HCT116 (cell line): ENCODE measurements at regions not wholly inside any gene's neighbourhood (a gene's known extent, or its start where the extent isn't known, plus 50 kb on each side); places are given as distances from the start of the nearest gene placed in this dataset.

Experiments used
- ATAC-seq: fragments of 200-7000 bp; cut with Tn5 transposase; 2 replicates; pipeline ENCODE4 v1.9.1; 2020; ENCODE audit warnings: mild to moderate bottlenecking, moderate library complexity
- BruUV-seq: library from RNA; stranded (reverse); fragments of 400-500 nt; replicated peaks from 2 replicates; lab custom pipeline; 2021; lab: Mats Ljungman, UMichigan
- CTCF ChIA-PET: fragments of 300-600 bp; sonication (Branson Sonifier 250); formaldehyde crosslinking; loops from one replicate; lab custom pipeline; 2021; ENCODE audit warnings: antibody characterized with exemption; lab: Charles Lee
- POLR2A ChIA-PET: fragments of 300-600, 350-600 bp; sonication (Branson Sonifier 250); formaldehyde crosslinking; loops from one replicate; lab custom pipeline; 2021; ENCODE audit warnings: antibody characterized with exemption; lab: Charles Lee
- RAD21 ChIA-PET, 2 experiments: fragments of 300-600 bp; sonication (Branson Sonifier 250); formaldehyde crosslinking; loops; one replicate each; lab custom pipeline; 2023; ENCODE audit warnings: low total read pairs in 2 of 2; ENCODE audit not compliant: uncharacterized antibody in 2 of 2, unreplicated experiment in 2 of 2, low non-redundant PET in 1 of 2; lab: Charles Lee
- DNase-seq: peaks from one replicate; pipeline ENCODE4 v3.0.0-alpha.2; 2010; ENCODE audit warnings: low read depth, low spot score
- H2AFZ ChIP-seq: fragments of 200-600 bp; shearing (Covaris generic), sonication (generic); 2 replicates; pipeline ENCODE4 v1.6.1; 2017; ENCODE audit warnings: low read depth, mixed run types, mixed read lengths, antibody characterized with exemption, low read length; ENCODE audit not compliant: poor library complexity, severe bottlenecking
- H3K27ac ChIP-seq: 2 replicates; pipeline ENCODE4 v1.5.1; 2012; ENCODE audit warnings: low read depth, low read length
- H3K27me3 ChIP-seq: fragments of 200-600 bp; sonication (generic); 2 replicates; pipeline ENCODE4 v1.6.1; 2016; ENCODE audit warnings: mixed run types, low read length, mixed read lengths; ENCODE audit not compliant: insufficient read depth
- H3K36me3 ChIP-seq, 2 experiments: fragments of 200-500 bp in 1 of 2; fragments of 200-600 bp in 1 of 2; sonication (Bioruptor generic) in 1 of 2; sonication (generic) in 1 of 2; 2 replicates each; pipeline versions ENCODE4 v1.5.1 to v1.6.1; 2014 to 2016; ENCODE audit warnings: low read length in 2 of 2, inconsistent platforms in 1 of 2, mixed read lengths in 1 of 2, mixed run types in 1 of 2; ENCODE audit not compliant: insufficient read depth in 2 of 2, control insufficient read depth in 1 of 2
- H3K4me1 ChIP-seq, 2 experiments: fragments of 200-600 bp in 1 of 2; sonication (generic) in 1 of 2; 2 replicates each; pipeline versions ENCODE4 v1.5.1 to v1.6.1; 2012 to 2017; ENCODE audit warnings: low read length in 2 of 2, inconsistent platforms in 1 of 2, mild to moderate bottlenecking in 1 of 2, mixed read lengths in 1 of 2, mixed run types in 1 of 2, moderate library complexity in 1 of 2; ENCODE audit not compliant: insufficient read depth in 2 of 2, control insufficient read depth in 1 of 2
- H3K4me2 ChIP-seq: fragments of 200-600 bp; sonication (generic); 2 replicates; pipeline ENCODE4 v1.6.1; 2017; ENCODE audit warnings: mixed run types, low read length, mixed read lengths
- H3K4me3 ChIP-seq, 2 experiments: fragments of 200-600 bp in 1 of 2; sonication (generic) in 1 of 2; replicated peaks in 1 of 2; 2 replicates each; pipeline ENCODE4 v1.5.1; 2011 to 2016; ENCODE audit warnings: low read length in 2 of 2, control low read depth in 1 of 2, low read depth in 1 of 2, mild to moderate bottlenecking in 1 of 2, mixed read lengths in 1 of 2, mixed run types in 1 of 2
- H3K79me2 ChIP-seq: fragments of 200-600 bp; sonication (generic); 2 replicates; pipeline ENCODE4 v1.6.1; 2017; ENCODE audit warnings: mild to moderate bottlenecking, mixed run types, low read length, moderate library complexity, mixed read lengths; ENCODE audit not compliant: insufficient read depth
- H3K9ac ChIP-seq: fragments of 200-600 bp; sonication (generic); 2 replicates; pipeline ENCODE4 v1.6.1; 2016; ENCODE audit warnings: low read length, mixed read lengths
- H3K9me2 ChIP-seq: fragments of 200-600 bp; sonication (generic), shearing (Covaris generic); 2 replicates; pipeline ENCODE4 v1.6.1; 2017; ENCODE audit warnings: mixed run types, mild to moderate bottlenecking, moderate library complexity; ENCODE audit not compliant: insufficient read depth
- H3K9me3 ChIP-seq, 2 experiments: fragments of 200-500 bp in 1 of 2; fragments of 200-600 bp in 1 of 2; sonication (Bioruptor generic) in 1 of 2; sonication (generic) in 1 of 2; 2 replicates each; pipeline ENCODE4 v1.6.1; 2014 to 2017; ENCODE audit warnings: low read length in 2 of 2, mixed read lengths in 2 of 2, inconsistent platforms in 1 of 2, low read depth in 1 of 2, mild to moderate bottlenecking in 1 of 2, mixed run types in 1 of 2, moderate library complexity in 1 of 2; ENCODE audit not compliant: control insufficient read depth in 1 of 2, insufficient read depth in 1 of 2
- H4K20me1 ChIP-seq: fragments of 200-600 bp; sonication (generic), shearing (Covaris generic); 2 replicates; pipeline ENCODE4 v1.6.1; 2017; ENCODE audit warnings: mixed run types, mild to moderate bottlenecking, moderate library complexity; ENCODE audit not compliant: insufficient read depth
- CEBPB ChIP-seq: IDR thresholded peaks from 2 replicates; pipeline ENCODE4 v1.6.1; 2012; ENCODE audit warnings: low read depth
- CTCF ChIP-seq, 3 experiments: fragments of 200-600 bp in 1 of 3; sonication (generic) in 1 of 3; IDR thresholded peaks in 2 of 3; conservative IDR thresholded peaks in 1 of 3; 2 replicates each; pipeline ENCODE4 v1.5.1; 2012 to 2017; ENCODE audit warnings: low read depth in 2 of 3, low read length in 2 of 3, antibody characterized with exemption in 1 of 3, borderline replicate concordance in 1 of 3, control low read depth in 1 of 3, mild to moderate bottlenecking in 1 of 3, mixed read lengths in 1 of 3, mixed run types in 1 of 3, moderate library complexity in 1 of 3; ENCODE audit not compliant: insufficient read depth in 1 of 3
- FOSL1 ChIP-seq: IDR thresholded peaks from 2 replicates; pipeline ENCODE4 v1.6.1; 2012; ENCODE audit warnings: low read depth
- POLR2AphosphoS5 ChIP-seq: IDR thresholded peaks from 2 replicates; pipeline ENCODE4 v1.6.1; 2011; ENCODE audit warnings: mild to moderate bottlenecking, low read depth, low read length, moderate library complexity
- REST ChIP-seq: IDR thresholded peaks from 2 replicates; pipeline ENCODE4 v1.6.1; 2012; ENCODE audit warnings: low read depth
- SP1 ChIP-seq: IDR thresholded peaks from 2 replicates; pipeline ENCODE4 v1.6.1; 2012; ENCODE audit warnings: low read depth
- SRF ChIP-seq: IDR thresholded peaks from 2 replicates; pipeline ENCODE4 v1.6.1; 2012; ENCODE audit warnings: low read depth
- TCF7L2 ChIP-seq: IDR thresholded peaks from 2 replicates; pipeline ENCODE4 v1.7.0; 2011; ENCODE audit warnings: borderline replicate concordance, inconsistent platforms; ENCODE audit not compliant: insufficient read depth, insufficient read length; ENCODE audit errors: extremely low read depth
- intact Hi-C: fragments of 100-400 bp; cut with micrococcal nuclease; formaldehyde crosslinking; loops from 2 replicates; pipeline ENCODE4 v1.10.0; 2022
- TF ChIP-seq, protein P1 (sequence below): IDR thresholded peaks from 2 replicates; pipeline ENCODE4 v1.6.1; 2012
- TF ChIP-seq, protein P2 (sequence below): IDR thresholded peaks from 2 replicates; pipeline ENCODE4 v1.6.1; 2011; ENCODE audit warnings: mild to moderate bottlenecking, low read length, moderate library complexity; ENCODE audit not compliant: insufficient replicate concordance; ENCODE audit errors: extremely low read depth

GRCh38 chr14:61965030-61965745 lies 203.0 kb downstream of the SNAPC1 start:
- POLR2A ChIA-PET: no interaction called here
- RAD21 ChIA-PET: no interaction called here
- peaks cover 13% of the 10 kb centered on the region; the same call in 1 of the 2 replicates for H3K27me3 ChIP-seq
- H3K79me2 ChIP-seq: no peaks in the 10 kb centered on the region
- H2AFZ ChIP-seq: no peak overlapping the region
- H3K9ac ChIP-seq: no peak overlapping the region
- BruUV-seq: no TSS peak
- intact Hi-C loops: no loop called here
- H3K27ac ChIP-seq: no peak overlapping the region
- TF ChIP-seq, protein P1, sequence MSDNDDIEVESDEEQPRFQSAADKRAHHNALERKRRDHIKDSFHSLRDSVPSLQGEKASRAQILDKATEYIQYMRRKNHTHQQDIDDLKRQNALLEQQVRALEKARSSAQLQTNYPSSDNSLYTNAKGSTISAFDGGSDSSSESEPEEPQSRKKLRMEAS: no peak
- 0 out of 2 replicates have a peak, but pooled peaks have one; percentile 29 for TF ChIP-seq CEBPB
- CTCF ChIA-PET: interaction anchor here (0.7 kb wide), 1 partner anchor 74 kb away, joined by 3 read pairs; no protein-coding TSS in a partner anchor
- no peak overlapping the region for H3K4me2 ChIP-seq
- no peaks in the 10 kb centered on the region for H3K36me3 ChIP-seq
- H3K9me3 ChIP-seq: no peaks in the 10 kb centered on the region
- no peaks in the 10 kb centered on the region for H3K9me2 ChIP-seq
- H4K20me1 ChIP-seq: no peaks in the 10 kb centered on the region
- no peak for DNase-seq
- no peak overlapping the region for H3K4me3 ChIP-seq
- ATAC-seq: peak; percentile 46; the same call in 1 of the 2 replicates
- no peaks in the 10 kb centered on the region; a peak in 1 of 4 replicates for H3K4me1 ChIP-seq

DNA sequence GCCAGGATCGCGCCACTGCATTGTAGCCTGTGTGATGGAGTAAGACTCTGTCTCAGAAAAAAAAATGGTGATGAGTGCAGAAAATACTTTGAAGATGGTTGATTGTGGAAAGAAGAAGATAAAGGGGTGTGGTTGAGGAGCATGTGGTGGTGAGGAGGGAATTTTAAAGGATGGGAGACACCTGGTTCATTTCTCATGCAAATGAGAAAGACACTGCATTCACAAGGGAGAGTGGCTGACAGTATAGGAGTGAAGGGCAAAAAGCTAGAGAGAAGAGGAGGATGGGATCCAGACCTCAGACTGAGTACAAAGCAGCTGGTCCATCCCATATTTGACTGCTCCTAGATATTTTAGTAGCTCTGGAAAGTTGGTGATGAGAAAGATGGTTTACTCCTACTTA lies 206.0 kb downstream of the SNAPC1 start:
- no peaks in the 10 kb centered on the region for H3K9me3 ChIP-seq
- H4K20me1 ChIP-seq: no peaks in the 10 kb centered on the region
- intact Hi-C loops: no loop called here
- no TSS peak for BruUV-seq
- DNase-seq (no peak), ATAC-seq (no peak)
- no peak overlapping the region for H3K4me2 ChIP-seq
- no peaks in the 10 kb centered on the region; a peak in 1 of 4 replicates for H3K4me1 ChIP-seq
- no peaks in the 10 kb centered on the region for H3K79me2 ChIP-seq
- CTCF ChIA-PET: no interaction called here
- H3K9me2 ChIP-seq: no peaks in the 10 kb centered on the region
- H3K27me3 ChIP-seq: peaks cover 13% of the 10 kb centered on the region; the same call in 1 of the 2 replicates
- POLR2A ChIA-PET: no interaction called here
- no peak overlapping the region for H3K27ac ChIP-seq
- H2AFZ ChIP-seq: no peak overlapping the region
- no peak overlapping the region for H3K9ac ChIP-seq
- H3K4me3 ChIP-seq: no peak overlapping the region
- no peaks in the 10 kb centered on the region for H3K36me3 ChIP-seq
- RAD21 ChIA-PET: no interaction called here
- TF ChIP-seq, protein P2, sequence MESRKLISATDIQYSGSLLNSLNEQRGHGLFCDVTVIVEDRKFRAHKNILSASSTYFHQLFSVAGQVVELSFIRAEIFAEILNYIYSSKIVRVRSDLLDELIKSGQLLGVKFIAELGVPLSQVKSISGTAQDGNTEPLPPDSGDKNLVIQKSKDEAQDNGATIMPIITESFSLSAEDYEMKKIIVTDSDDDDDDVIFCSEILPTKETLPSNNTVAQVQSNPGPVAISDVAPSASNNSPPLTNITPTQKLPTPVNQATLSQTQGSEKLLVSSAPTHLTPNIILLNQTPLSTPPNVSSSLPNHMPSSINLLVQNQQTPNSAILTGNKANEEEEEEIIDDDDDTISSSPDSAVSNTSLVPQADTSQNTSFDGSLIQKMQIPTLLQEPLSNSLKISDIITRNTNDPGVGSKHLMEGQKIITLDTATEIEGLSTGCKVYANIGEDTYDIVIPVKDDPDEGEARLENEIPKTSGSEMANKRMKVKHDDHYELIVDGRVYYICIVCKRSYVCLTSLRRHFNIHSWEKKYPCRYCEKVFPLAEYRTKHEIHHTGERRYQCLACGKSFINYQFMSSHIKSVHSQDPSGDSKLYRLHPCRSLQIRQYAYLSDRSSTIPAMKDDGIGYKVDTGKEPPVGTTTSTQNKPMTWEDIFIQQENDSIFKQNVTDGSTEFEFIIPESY: no peak
- no peak for TF ChIP-seq FOSL1
- TF ChIP-seq TCF7L2: no peak
- TF ChIP-seq SP1: no peak
- no peak for TF ChIP-seq REST
- TF ChIP-seq CTCF (IDR thresholded peaks at IDR 0.05 in 2 of 3, conservative IDR thresholded peaks at IDR 0.05 in 1 of 3; ENCODE audit: borderline replicate concordance in 1 of 3, insufficient read depth in 1 of 3, low read depth in 2 of 3, low read length in 2 of 3): no peak
- TF ChIP-seq POLR2AphosphoS5: no peak
- TF ChIP-seq SRF: no peak
